HG02981 (cell line): ENCODE measurements at regions not wholly inside any gene's neighbourhood (a gene's known extent, or its start where the extent isn't known, plus 50 kb on each side); places are given as distances from the start of the nearest gene placed in this dataset.

Source experiments
- ATAC-seq: cut with Tn5 transposase; IDR thresholded peaks from one replicate; pipeline ENCODE4 v1.9.1; 2021; ENCODE audit warnings: mild to moderate bottlenecking, moderate library complexity; ENCODE audit not compliant: unreplicated experiment

GRCh38 chr16:64659866-64660265 is 462.0 kb downstream of the CDH11 start:
- ATAC-seq: no peak

GRCh38 chr16:64657316-64658011 is 464.4 kb downstream of the CDH11 start:
- ATAC-seq: no peak

- ATAC-seq: no peak
Observed at GRCh38 chr16:64656471-64656870, 465.4 kb downstream of the CDH11 start.

GRCh38 chr16:64654178-64654577 is 467.7 kb downstream of the CDH11 start:
- no peak for ATAC-seq

GRCh38 chr16:64648282-64648681 is 473.6 kb downstream of the CDH11 start:
- no peak for ATAC-seq

- no peak for ATAC-seq
Observed at GRCh38 chr16:64641343-64641742, 480.5 kb downstream of the CDH11 start.

GRCh38 chr16:64638766-64639165 is 483.1 kb downstream of the CDH11 start:
- no peak for ATAC-seq

GRCh38 chr16:64629622-64630021 is 492.2 kb downstream of the CDH11 start:
- ATAC-seq: no peak

GRCh38 chr16:64627781-64628180 is 494.1 kb downstream of the CDH11 start:
- no peak for ATAC-seq

- no peak for ATAC-seq
Observed at GRCh38 chr16:64627288-64627687, 494.6 kb downstream of the CDH11 start.

- ATAC-seq: no peak
Observed at GRCh38 chr16:64626776-64627175, 495.1 kb downstream of the CDH11 start.

- ATAC-seq: no peak
Observed at GRCh38 chr16:64621616-64622015, 500.2 kb downstream of the CDH11 start.

- ATAC-seq: no peak
Observed at GRCh38 chr16:64617836-64618476, 503.9 kb downstream of the CDH11 start.

- no peak for ATAC-seq
Observed at GRCh38 chr16:64615630-64616280, 506.1 kb downstream of the CDH11 start.

- ATAC-seq: no peak
Observed at GRCh38 chr16:64596196-64596595, 525.7 kb downstream of the CDH11 start.

- ATAC-seq: no peak
Observed at GRCh38 chr16:64590513-64590912, 531.4 kb downstream of the CDH11 start.

GRCh38 chr16:64589836-64590235 is 532.0 kb downstream of the CDH11 start:
- ATAC-seq: no peak

- no peak for ATAC-seq
Observed at GRCh38 chr16:64586781-64587180, 535.1 kb downstream of the CDH11 start.

- ATAC-seq: no peak
Observed at GRCh38 chr16:64585367-64585766, 536.5 kb downstream of the CDH11 start.

- no peak for ATAC-seq
Observed at GRCh38 chr16:64580558-64580957, 541.3 kb downstream of the CDH11 start.

- ATAC-seq: no peak
Observed at GRCh38 chr16:64579712-64580111, 542.2 kb downstream of the CDH11 start.

GRCh38 chr16:64545768-64546167 is 576.1 kb downstream of the CDH11 start:
- no peak for ATAC-seq
